Right hindlimb (tissue), 1 donor: ENCODE measurements at regions not wholly inside any gene's neighbourhood (a gene's known extent, or its start where the extent isn't known, plus 50 kb on each side); places are given as distances from the start of the nearest gene placed in this dataset.

ENCODE experiments used
- DNase-seq: peaks from one replicate; pipeline ENCODE4 v3.0.0-alpha.2; 2018

DNA sequence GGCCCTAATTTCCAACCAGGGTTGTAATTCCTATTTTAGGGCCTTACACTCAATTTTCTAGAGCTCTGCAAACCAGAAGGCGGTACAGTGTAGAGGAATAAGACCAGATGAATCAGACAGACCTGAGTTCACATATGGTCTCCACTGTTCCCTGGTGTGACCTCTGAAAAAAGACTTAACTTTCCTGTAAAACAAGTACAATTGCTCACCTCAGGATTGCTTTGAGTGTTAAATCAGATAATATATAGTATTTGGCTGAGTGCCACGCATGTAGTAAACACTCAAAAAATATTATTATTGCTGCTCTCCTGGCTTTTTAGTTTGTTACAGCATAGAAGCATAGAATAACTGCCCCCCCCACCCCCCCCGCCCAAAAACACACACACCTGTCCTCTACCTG lies 51.0 kb upstream of the STT3B start:
- no peak for DNase-seq

DNA sequence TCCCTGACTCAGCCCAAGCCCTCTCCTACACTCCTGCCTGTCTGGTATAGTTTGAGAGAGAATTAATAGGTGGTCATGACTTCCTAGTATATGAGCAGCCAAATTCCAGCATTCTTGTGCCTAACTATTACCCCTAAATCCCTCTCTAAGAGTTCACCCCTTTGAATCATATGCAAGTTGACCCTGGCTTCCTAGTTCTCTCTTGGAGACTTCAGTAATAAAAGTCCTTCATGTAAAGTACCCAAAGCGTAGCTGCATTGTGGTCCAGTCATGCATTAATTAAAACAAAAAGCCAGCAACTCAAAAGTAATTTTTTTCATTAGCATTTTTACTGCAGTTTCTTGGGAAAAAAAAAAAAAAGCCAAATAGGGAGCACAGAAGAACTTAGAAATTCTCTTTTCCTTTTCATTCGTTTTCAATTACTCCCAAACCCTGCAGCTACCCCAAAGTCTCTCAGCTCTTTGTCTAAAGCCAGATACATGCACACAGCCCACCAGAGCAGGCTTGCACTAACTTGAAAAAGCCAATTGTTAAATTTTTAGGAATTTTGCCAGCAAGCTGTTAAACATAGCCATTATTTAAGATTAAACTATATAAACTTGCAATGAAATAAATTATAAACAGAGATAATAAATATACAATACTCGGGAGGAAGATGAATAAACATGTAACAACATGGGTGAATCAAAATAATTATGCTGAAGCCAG lies 50.1 kb upstream of the STT3B start:
- DNase-seq, result no peak
